ENCODE measurements at regions not wholly inside any gene's neighbourhood (a gene's known extent, or its start where the extent isn't known, plus 50 kb on each side); places are given as distances from the start of the nearest gene placed in this dataset.

GRCh38 chr16:17529982-17530760 is 59.4 kb upstream of the XYLT1 start:
- no peak for DNase-seq

GRCh38 chr16:17526956-17527937 is 56.5 kb upstream of the XYLT1 start:
- no peak for DNase-seq

- no peak for DNase-seq
Observed at GRCh38 chr16:17524656-17525055, 53.9 kb upstream of the XYLT1 start.

- no peak for DNase-seq
Observed at GRCh38 chr16:17520561-17520960, 49.8 kb upstream of the XYLT1 start.
